Hepatocyte (in vitro differentiated cells): ENCODE measurements at regions not wholly inside any gene's neighbourhood (a gene's known extent, or its start where the extent isn't known, plus 50 kb on each side); places are given as distances from the start of the nearest gene placed in this dataset.

Experiments used
- EZH2phosphoT487 ChIP-seq: fragments of 200-600 bp; sonication (generic); IDR thresholded peaks from one replicate; pipeline ENCODE4 v1.6.1; 2018; ENCODE audit warnings: antibody characterized with exemption, mild to moderate bottlenecking, low read depth, moderate library complexity; ENCODE audit not compliant: unreplicated experiment, severe bottlenecking
- TF ChIP-seq, protein P1 (sequence below): fragments of 200-600 bp; sonication (generic); IDR thresholded peaks from 2 replicates; pipeline ENCODE4 v1.5.1; 2016; ENCODE audit warnings: antibody characterized with exemption, mild to moderate bottlenecking; ENCODE audit not compliant: poor library complexity

DNA sequence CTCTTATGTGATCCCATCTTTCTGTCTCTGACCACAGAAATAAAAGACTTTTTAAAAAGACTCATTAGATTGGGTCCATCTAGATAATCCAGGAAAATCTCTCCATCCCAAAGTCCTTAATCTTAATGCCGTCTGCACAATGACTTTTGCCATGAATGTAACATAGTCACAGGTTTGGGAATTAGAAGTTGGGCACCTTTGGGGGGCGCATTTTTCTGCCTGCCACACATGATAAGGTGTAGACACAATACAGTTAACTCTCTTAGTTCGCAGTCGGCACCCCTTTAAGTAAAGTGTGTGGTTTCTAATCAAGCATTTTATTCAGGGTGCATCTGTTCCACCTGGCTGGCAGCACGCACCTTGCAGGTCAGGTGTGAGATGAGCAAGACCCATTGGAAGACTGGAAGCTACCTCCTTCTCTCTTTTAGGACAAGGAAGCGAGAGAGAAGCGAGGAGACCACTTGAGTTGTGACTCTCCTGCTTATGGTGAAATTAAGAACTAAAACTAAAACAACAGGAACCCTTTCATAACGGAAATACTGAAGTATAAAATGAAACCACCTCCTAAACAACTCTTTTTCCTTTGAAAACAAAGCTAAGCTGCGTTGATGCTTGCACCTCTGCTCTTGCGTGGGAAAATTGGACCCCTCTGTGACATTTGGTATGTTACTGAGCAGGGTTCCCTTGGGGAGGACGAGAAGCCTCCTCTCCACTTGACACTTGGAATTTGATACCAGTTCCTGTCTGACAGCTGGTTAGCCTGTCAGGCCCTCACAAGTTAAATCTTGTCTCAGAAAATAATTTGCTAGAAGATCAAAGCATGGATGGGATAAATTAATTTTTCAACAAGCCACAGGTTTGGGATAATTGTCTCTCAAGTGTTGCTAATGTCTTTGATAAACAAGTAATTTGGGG lies 304.6 kb upstream of the DMRT1 start:
- TF ChIP-seq, protein P1, sequence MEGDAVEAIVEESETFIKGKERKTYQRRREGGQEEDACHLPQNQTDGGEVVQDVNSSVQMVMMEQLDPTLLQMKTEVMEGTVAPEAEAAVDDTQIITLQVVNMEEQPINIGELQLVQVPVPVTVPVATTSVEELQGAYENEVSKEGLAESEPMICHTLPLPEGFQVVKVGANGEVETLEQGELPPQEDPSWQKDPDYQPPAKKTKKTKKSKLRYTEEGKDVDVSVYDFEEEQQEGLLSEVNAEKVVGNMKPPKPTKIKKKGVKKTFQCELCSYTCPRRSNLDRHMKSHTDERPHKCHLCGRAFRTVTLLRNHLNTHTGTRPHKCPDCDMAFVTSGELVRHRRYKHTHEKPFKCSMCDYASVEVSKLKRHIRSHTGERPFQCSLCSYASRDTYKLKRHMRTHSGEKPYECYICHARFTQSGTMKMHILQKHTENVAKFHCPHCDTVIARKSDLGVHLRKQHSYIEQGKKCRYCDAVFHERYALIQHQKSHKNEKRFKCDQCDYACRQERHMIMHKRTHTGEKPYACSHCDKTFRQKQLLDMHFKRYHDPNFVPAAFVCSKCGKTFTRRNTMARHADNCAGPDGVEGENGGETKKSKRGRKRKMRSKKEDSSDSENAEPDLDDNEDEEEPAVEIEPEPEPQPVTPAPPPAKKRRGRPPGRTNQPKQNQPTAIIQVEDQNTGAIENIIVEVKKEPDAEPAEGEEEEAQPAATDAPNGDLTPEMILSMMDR: no peak
- TF ChIP-seq EZH2phosphoT487: no peak
